Type B pancreatic cell (in vitro differentiated cells): ENCODE measurements at regions not wholly inside any gene's neighbourhood (a gene's known extent, or its start where the extent isn't known, plus 50 kb on each side); places are given as distances from the start of the nearest gene placed in this dataset.

Experiments used
- DNase-seq: peaks from one replicate; pipeline ENCODE4 v3.0.0; 2021; ENCODE audit warnings: mixed read lengths; ENCODE audit not compliant: unreplicated experiment; ENCODE audit errors: extremely low spot score
- H3K27ac Mint-ChIP-seq: 2 replicates; pipeline ENCODE4 v1.8.0; 2021; ENCODE audit warnings: mild to moderate bottlenecking, mixed read lengths
- H3K27me3 Mint-ChIP-seq: 2 replicates; pipeline ENCODE4 v1.8.0; 2021; ENCODE audit warnings: mixed read lengths
- H3K36me3 Mint-ChIP-seq: 2 replicates; pipeline ENCODE4 v1.8.0; 2021; ENCODE audit warnings: mixed read lengths
- H3K4me1 Mint-ChIP-seq: one replicate; pipeline ENCODE4 v1.8.0; 2021; ENCODE audit warnings: mixed read lengths; ENCODE audit not compliant: unreplicated experiment
- H3K4me3 Mint-ChIP-seq: 2 replicates; pipeline ENCODE4 v1.8.0; 2021; ENCODE audit warnings: mild to moderate bottlenecking, mixed read lengths
- H3K9me3 Mint-ChIP-seq: 2 replicates; pipeline ENCODE4 v1.8.0; 2021; ENCODE audit warnings: mixed read lengths
- CTCF ChIP-seq: fragments of 200-600 bp; sonication (generic); conservative IDR thresholded peaks from 2 replicates; pipeline ENCODE4 v1.5.0; 2021; ENCODE audit warnings: antibody characterized with exemption, mild to moderate bottlenecking

GRCh38 chr7:156163747-156164146 is 351.5 kb upstream of the SHH start:
- Mint-ChIP-seq H3K36me3 (no peaks in the 10 kb centered on the region), H3K4me3 (no peak overlapping the region), H3K4me1 (no peaks in the 10 kb centered on the region), H3K27ac (no peak overlapping the region), H3K9me3 (no peaks in the 10 kb centered on the region), H3K27me3 (peaks cover 39% of the 10 kb centered on the region)
- no peak for DNase-seq
- no peak for TF ChIP-seq CTCF

- H3K27me3 Mint-ChIP-seq, result peaks cover 39% of the 10 kb centered on the region
- no peaks in the 10 kb centered on the region for H3K36me3 Mint-ChIP-seq
- TF ChIP-seq CTCF, result no peak
- no peaks in the 10 kb centered on the region for H3K9me3 Mint-ChIP-seq
- H3K4me1 Mint-ChIP-seq, result no peaks in the 10 kb centered on the region
- H3K27ac Mint-ChIP-seq, result no peak overlapping the region
- peak; percentile 31 for DNase-seq
- H3K4me3 Mint-ChIP-seq, result no peak overlapping the region
These were observed 350.2 kb upstream of the SHH start for GRCh38 chr7:156162451-156162850.

GRCh38 chr7:156160811-156161210 is 348.5 kb upstream of the SHH start:
- Mint-ChIP-seq H3K27ac (no peak overlapping the region), H3K9me3 (no peaks in the 10 kb centered on the region), H3K36me3 (no peaks in the 10 kb centered on the region), H3K4me1 (no peaks in the 10 kb centered on the region), H3K4me3 (no peak overlapping the region), H3K27me3 (peaks cover 34% of the 10 kb centered on the region)
- no peak for TF ChIP-seq CTCF
- no peak for DNase-seq

GRCh38 chr7:156158693-156159092 is 346.4 kb upstream of the SHH start:
- peak; percentile 24 for DNase-seq
- H3K9me3 Mint-ChIP-seq, result no peaks in the 10 kb centered on the region
- no peaks in the 10 kb centered on the region for H3K36me3 Mint-ChIP-seq
- H3K27me3 Mint-ChIP-seq, result peaks cover 20% of the 10 kb centered on the region
- TF ChIP-seq CTCF, result no peak
- no peak overlapping the region for H3K27ac Mint-ChIP-seq
- H3K4me3 Mint-ChIP-seq, result no peak overlapping the region
- no peaks in the 10 kb centered on the region for H3K4me1 Mint-ChIP-seq

GRCh38 chr7:156158213-156158612 is 345.9 kb upstream of the SHH start:
- no peak for DNase-seq
- Mint-ChIP-seq H3K4me3 (no peak overlapping the region), H3K4me1 (no peaks in the 10 kb centered on the region), H3K36me3 (no peaks in the 10 kb centered on the region), H3K9me3 (no peaks in the 10 kb centered on the region), H3K27me3 (peaks cover 16% of the 10 kb centered on the region), H3K27ac (no peak overlapping the region)
- no peak for TF ChIP-seq CTCF

GRCh38 chr7:156157409-156158012 is 345.2 kb upstream of the SHH start:
- no peak for TF ChIP-seq CTCF
- Mint-ChIP-seq H3K36me3 (no peaks in the 10 kb centered on the region), H3K4me3 (no peak overlapping the region), H3K27me3 (peaks cover 10% of the 10 kb centered on the region), H3K27ac (no peak overlapping the region), H3K9me3 (no peaks in the 10 kb centered on the region), H3K4me1 (no peaks in the 10 kb centered on the region)
- peak; percentile 37 for DNase-seq
